ENCODE measurements at regions not wholly inside any gene's neighbourhood (a gene's known extent, or its start where the extent isn't known, plus 50 kb on each side); places are given as distances from the start of the nearest gene placed in this dataset.

DNA sequence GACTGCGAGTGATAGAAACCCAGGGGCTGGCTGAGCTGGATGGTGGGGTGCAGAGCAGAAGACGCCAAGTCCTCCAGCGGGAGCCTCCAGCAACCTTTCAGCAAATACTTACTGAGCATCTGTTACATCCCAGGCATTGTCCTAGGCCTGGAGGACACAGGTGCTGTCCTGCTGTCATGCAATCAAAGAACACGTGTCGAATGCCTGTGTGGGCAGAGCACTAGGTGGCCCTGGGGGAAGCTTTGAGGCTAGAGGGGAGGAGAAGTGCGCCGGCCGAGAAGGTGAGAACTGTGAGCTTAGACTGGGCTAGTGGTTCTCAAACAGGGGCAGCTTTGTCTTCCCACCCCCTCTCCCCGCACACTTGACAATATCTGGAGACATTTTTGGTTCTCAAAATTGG is 233.6 kb downstream of the BMP7 start:
- DNase-seq (ENCODE audit: extremely low spot score) = no peak
- CTCF ChIA-PET = no interaction called here
- TF ChIP-seq, protein P1, sequence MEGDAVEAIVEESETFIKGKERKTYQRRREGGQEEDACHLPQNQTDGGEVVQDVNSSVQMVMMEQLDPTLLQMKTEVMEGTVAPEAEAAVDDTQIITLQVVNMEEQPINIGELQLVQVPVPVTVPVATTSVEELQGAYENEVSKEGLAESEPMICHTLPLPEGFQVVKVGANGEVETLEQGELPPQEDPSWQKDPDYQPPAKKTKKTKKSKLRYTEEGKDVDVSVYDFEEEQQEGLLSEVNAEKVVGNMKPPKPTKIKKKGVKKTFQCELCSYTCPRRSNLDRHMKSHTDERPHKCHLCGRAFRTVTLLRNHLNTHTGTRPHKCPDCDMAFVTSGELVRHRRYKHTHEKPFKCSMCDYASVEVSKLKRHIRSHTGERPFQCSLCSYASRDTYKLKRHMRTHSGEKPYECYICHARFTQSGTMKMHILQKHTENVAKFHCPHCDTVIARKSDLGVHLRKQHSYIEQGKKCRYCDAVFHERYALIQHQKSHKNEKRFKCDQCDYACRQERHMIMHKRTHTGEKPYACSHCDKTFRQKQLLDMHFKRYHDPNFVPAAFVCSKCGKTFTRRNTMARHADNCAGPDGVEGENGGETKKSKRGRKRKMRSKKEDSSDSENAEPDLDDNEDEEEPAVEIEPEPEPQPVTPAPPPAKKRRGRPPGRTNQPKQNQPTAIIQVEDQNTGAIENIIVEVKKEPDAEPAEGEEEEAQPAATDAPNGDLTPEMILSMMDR (IDR thresholded peaks at IDR 0.05; ENCODE audit: control extremely low read depth, extremely low read depth, low read depth, missing control alignments) = no peak
- POLR2A ChIA-PET = no interaction called here

DNA sequence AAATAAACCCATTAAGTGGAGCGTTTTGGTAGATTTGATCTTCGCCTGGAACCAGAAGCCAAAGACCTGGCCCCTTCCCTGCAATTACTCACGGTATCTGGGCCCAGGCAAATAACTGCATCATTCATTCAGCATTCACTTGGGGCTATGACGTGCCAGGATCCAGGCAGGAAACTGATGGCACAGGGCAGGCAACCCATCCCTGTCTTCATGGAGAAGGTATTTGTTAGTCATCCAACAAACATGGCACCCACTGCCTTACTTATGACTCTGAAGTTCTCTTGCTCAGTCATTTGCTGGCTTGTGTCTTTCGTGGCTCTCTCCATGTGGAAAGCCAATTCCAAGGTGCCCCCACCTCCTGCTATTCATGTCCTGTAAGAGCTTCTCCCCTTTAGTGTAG is 232.4 kb downstream of the BMP7 start:
- CTCF ChIA-PET = no interaction called here
- TF ChIP-seq, protein P1 (IDR thresholded peaks at IDR 0.05; ENCODE audit: control extremely low read depth, extremely low read depth, low read depth, missing control alignments) = no peak
- POLR2A ChIA-PET = no interaction called here

DNA sequence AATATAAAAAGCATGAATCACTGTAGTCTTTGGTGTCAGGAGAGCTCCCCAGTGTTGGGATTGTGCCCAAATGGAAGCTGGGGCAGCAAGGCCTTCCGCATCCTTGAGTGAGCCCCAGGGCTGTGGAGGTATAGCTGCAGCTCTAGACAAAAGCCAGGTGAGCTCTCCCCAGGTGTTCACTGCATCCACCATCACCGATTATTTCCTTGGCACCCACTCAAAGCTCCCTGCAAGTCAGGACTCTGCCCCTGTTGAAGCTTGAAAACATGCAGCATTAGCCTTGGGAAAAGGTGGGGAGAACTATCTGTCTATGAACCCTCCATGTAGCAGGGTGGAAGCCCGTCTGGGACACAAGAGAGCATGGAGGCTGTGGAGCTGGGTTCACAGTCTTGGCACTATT is 228.8 kb downstream of the BMP7 start:
- CTCF ChIA-PET = interaction anchor here (1.2 kb wide), 1 partner anchor 488 kb away, joined by 3 read pairs; no protein-coding TSS in a partner anchor
- TF ChIP-seq, protein P1 (IDR thresholded peaks at IDR 0.05; ENCODE audit: control extremely low read depth, extremely low read depth, low read depth, missing control alignments) = no peak
- DNase-seq (ENCODE audit: extremely low spot score) = no peak
- POLR2A ChIA-PET = no interaction called here

More for the DNA sequence above, 232.4 kb downstream of the BMP7 start:
- DNase-seq (ENCODE audit: extremely low spot score) = no peak

DNA sequence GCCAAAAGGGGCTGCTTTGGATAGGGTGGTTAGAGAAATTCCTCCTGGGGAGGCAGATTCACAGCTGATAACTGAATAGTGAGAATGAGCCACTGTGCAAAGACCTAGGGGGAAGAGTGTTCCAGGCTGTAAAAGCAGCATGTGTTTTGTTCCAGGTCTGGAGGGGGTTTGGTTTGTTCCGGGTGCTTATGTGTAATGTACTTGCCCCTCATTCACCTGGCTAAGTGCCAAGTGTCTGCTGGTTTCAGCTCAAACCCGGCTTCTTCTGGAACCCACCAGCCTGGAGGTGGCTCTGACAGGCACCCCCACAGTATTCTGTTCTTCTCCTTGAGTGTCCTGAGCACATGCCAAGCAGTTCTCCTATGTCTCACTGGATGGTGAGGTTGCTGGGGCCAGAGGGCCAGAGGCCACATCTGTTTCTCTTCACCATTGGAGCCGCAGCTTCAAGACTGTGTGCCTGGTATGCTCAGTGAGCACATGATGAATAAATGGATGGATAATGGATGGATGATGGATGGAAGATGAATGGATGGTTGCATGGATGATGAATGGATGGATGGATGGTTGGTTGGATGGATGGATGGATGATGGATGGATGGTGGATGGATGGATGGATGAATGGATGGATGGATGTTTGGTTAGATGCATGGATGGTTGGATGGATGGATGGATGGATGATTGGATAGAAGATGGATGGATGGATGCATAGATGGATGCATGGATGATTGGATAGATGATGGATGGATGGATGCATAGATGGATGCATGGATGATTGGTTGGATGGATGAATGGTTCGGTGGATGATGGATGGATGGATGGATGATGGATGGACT is 227.6 kb downstream of the BMP7 start:
- TF ChIP-seq, protein P1 (IDR thresholded peaks at IDR 0.05; ENCODE audit: control extremely low read depth, extremely low read depth, low read depth, missing control alignments) = no peak
- CTCF ChIA-PET = no interaction called here
- POLR2A ChIA-PET = interaction anchor here (0.6 kb wide), 1 partner anchor 29 kb away, joined by 3 read pairs; no protein-coding TSS in a partner anchor
- no peak for DNase-seq (ENCODE audit: extremely low spot score)

DNA sequence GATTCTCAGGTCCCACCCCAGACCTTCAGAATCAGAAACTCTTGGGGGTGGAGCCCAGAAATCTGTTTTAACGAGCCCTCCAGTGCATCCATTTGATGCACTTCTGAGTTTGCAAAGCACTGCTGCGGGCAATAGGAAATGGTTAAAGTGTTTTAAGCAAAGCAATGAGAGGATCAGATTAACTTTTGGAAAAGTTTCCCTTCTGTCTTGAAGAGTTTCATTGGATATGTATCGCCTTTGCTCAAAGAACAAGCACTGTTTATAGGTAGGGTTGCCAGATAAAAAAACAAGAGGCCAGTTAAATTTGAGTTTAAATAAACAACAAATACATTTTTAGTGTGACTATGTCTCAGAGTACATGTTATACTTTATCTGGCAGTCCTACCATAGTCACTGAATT is 226.0 kb downstream of the BMP7 start:
- TF ChIP-seq, protein P1 (IDR thresholded peaks at IDR 0.05; ENCODE audit: control extremely low read depth, extremely low read depth, low read depth, missing control alignments) = no peak
- no peak for DNase-seq (ENCODE audit: extremely low spot score)
- ChIA-PET CTCF (no interaction called here), POLR2A (no interaction called here)

DNA sequence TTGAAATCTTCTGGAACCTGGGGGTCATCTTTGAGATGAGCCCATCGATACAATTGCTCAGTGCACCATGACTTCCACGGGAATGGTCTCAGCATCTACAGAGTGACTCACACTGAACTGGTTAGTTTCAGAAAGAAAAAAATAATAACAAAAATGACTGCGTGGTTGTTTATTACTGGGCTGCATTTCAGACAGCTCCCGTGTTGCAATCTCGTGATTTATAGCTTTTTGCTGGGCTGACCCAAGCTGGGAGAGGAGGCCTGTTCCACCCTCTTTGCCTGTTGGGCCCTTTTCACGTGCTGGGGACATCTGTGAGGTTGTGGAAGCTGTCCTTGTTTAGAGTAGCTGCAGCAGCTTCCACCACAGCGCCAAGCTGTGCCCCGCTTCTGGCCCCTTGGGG is 225.5 kb downstream of the BMP7 start:
- ChIA-PET CTCF (no interaction called here), POLR2A (no interaction called here)
- TF ChIP-seq, protein P1 (IDR thresholded peaks at IDR 0.05; ENCODE audit: control extremely low read depth, extremely low read depth, low read depth, missing control alignments) = no peak
- DNase-seq (ENCODE audit: extremely low spot score) = no peak
